BLaER1 treated with 17β-estradiol and CSF1 and Interleukin-3, amounts not matched to agents 10 nM and 100 nM (cell line): ENCODE measurements at regions not wholly inside any gene's neighbourhood (a gene's known extent, or its start where the extent isn't known, plus 50 kb on each side); places are given as distances from the start of the nearest gene placed in this dataset.

Experiments used
- H3K27ac ChIP-seq, 11 experiments: shearing (Covaris generic); formaldehyde crosslinking; 2 replicates each; pipeline ENCODE4 v1.8.1; 2022
- H3K27me3 ChIP-seq, 11 experiments: shearing (Covaris generic); formaldehyde crosslinking; 2 replicates each; pipeline ENCODE4 v1.8.1; 2022
- H3K36me3 ChIP-seq, 11 experiments: shearing (Covaris generic); formaldehyde crosslinking; 2 replicates each; pipeline ENCODE4 v1.8.1; 2022
- H3K4me1 ChIP-seq, 10 experiments: shearing (Covaris generic); formaldehyde crosslinking; 2 replicates each; pipeline ENCODE4 v1.8.1; 2022
- H3K4me2 ChIP-seq, 11 experiments: shearing (Covaris generic); formaldehyde crosslinking; 2 replicates each; pipeline ENCODE4 v1.8.1; 2022
- H3K4me3 ChIP-seq, 10 experiments: shearing (Covaris generic); formaldehyde crosslinking; 2 replicates each; pipeline ENCODE4 v1.8.1; 2022
- H3K9ac ChIP-seq, 11 experiments: shearing (Covaris generic); formaldehyde crosslinking; 2 replicates each; pipeline ENCODE4 v1.8.1; 2022
- H3K9me3 ChIP-seq, 11 experiments: shearing (Covaris generic); formaldehyde crosslinking; replicated peaks in 1 of 11; 2 replicates each; pipeline ENCODE4 v1.8.1; 2022
- H4K20me1 ChIP-seq, 11 experiments: shearing (Covaris generic); formaldehyde crosslinking; 2 replicates each; pipeline ENCODE4 v1.8.1; 2022
- Cebpa-rat ChIP-seq, 11 experiments: shearing (Covaris generic); IDR thresholded peaks; 2 replicates each; pipeline ENCODE4 v1.8.1; 2022

- Histone ChIP-seq H3K4me1 (no peaks in the 10 kb centered on the region), H3K4me2 (no peak overlapping the region), H3K27ac (no peak overlapping the region), H3K27me3 (no peaks in the 10 kb centered on the region), H3K4me3 (no peak overlapping the region), H3K9ac (no peak overlapping the region), H3K9me3 (no peaks in the 10 kb centered on the region), H4K20me1 (no peaks in the 10 kb centered on the region), H3K36me3 (no peaks in the 10 kb centered on the region)
- TF ChIP-seq Cebpa-rat (IDR thresholded peaks at IDR 0.05), result no peak
Measured at GRCh38 chr15:38814891-38815290, 250.3 kb upstream of the RASGRP1 start.

GRCh38 chr15:38817427-38818156, 253.0 kb upstream of the RASGRP1 start:
- H3K4me3 ChIP-seq, result no peak overlapping the region
- H3K27me3 ChIP-seq, result no peaks in the 10 kb centered on the region
- H3K4me2 ChIP-seq, result peak overlapping the region in 2 of 11 experiments; percentile 16 to 51; a peak in 2 of 22 replicates
- no peak overlapping the region for H3K9ac ChIP-seq
- no peaks in the 10 kb centered on the region for H4K20me1 ChIP-seq
- H3K9me3 ChIP-seq, result peaks cover 0 to 5% (median 0%) of the 10 kb centered on the region in 11 experiments; a peak in 6 of 22 replicates
- no peaks in the 10 kb centered on the region for H3K4me1 ChIP-seq
- no peak for TF ChIP-seq Cebpa-rat (IDR thresholded peaks at IDR 0.05)
- H3K36me3 ChIP-seq, result no peaks in the 10 kb centered on the region
- H3K27ac ChIP-seq, result no peak overlapping the region

GRCh38 chr15:38818157-38818790, 253.7 kb upstream of the RASGRP1 start:
- no peak for TF ChIP-seq Cebpa-rat (IDR thresholded peaks at IDR 0.05)
- H4K20me1 ChIP-seq, result no peaks in the 10 kb centered on the region
- no peaks in the 10 kb centered on the region for H3K27me3 ChIP-seq
- H3K4me3 ChIP-seq, result no peak overlapping the region
- H3K4me2 ChIP-seq, result 0 out of 22 replicates have a peak overlapping the region, but pooled peaks of 2 of the 11 experiments have one; percentile 16 to 51
- H3K36me3 ChIP-seq, result no peaks in the 10 kb centered on the region
- H3K27ac ChIP-seq, result no peak overlapping the region
- H3K9ac ChIP-seq, result no peak overlapping the region
- no peaks in the 10 kb centered on the region for H3K4me1 ChIP-seq
- peaks cover 0 to 12% (median 4%) of the 10 kb centered on the region in 11 experiments; a peak in 7 of 22 replicates for H3K9me3 ChIP-seq

- H3K27ac ChIP-seq, result no peak overlapping the region
- H4K20me1 ChIP-seq, result no peaks in the 10 kb centered on the region
- no peak for TF ChIP-seq Cebpa-rat (IDR thresholded peaks at IDR 0.05)
Measured at GRCh38 chr15:38819387-38819950, 254.9 kb upstream of the RASGRP1 start.

GRCh38 chr15:38823263-38823662, 258.6 kb upstream of the RASGRP1 start:
- no peaks in the 10 kb centered on the region for H3K27me3 ChIP-seq
- no peak overlapping the region for H3K4me3 ChIP-seq
- no peak overlapping the region for H3K27ac ChIP-seq
- H3K4me1 ChIP-seq, result no peaks in the 10 kb centered on the region
- no peak overlapping the region for H3K4me2 ChIP-seq
- H3K9ac ChIP-seq, result no peak overlapping the region
- H3K9me3 ChIP-seq, result peaks cover 0 to 17% (median 4%) of the 10 kb centered on the region in 11 experiments; a peak in 7 of 22 replicates
- no peaks in the 10 kb centered on the region for H4K20me1 ChIP-seq
- no peaks in the 10 kb centered on the region for H3K36me3 ChIP-seq
- no peak for TF ChIP-seq Cebpa-rat (IDR thresholded peaks at IDR 0.05)

More at GRCh38 chr15:38819387-38819950, 254.9 kb upstream of the RASGRP1 start:
- peaks cover 0 to 17% (median 4%) of the 10 kb centered on the region in 11 experiments; a peak in 7 of 22 replicates for H3K9me3 ChIP-seq
- H3K27me3 ChIP-seq, result no peaks in the 10 kb centered on the region
- no peak overlapping the region for H3K4me3 ChIP-seq
- no peaks in the 10 kb centered on the region for H3K4me1 ChIP-seq
- no peak overlapping the region for H3K9ac ChIP-seq
- no peak overlapping the region for H3K4me2 ChIP-seq
- H3K36me3 ChIP-seq, result no peaks in the 10 kb centered on the region

- Histone ChIP-seq H3K27me3 (no peaks in the 10 kb centered on the region), H3K9me3 (peaks cover 0 to 17% (median 4%) of the 10 kb centered on the region in 11 experiments; a peak in 7 of 22 replicates), H3K27ac (no peak overlapping the region), H4K20me1 (no peaks in the 10 kb centered on the region), H3K4me2 (no peak overlapping the region), H3K36me3 (no peaks in the 10 kb centered on the region), H3K9ac (no peak overlapping the region), H3K4me1 (no peaks in the 10 kb centered on the region), H3K4me3 (no peak overlapping the region)
- no peak for TF ChIP-seq Cebpa-rat (IDR thresholded peaks at IDR 0.05)
Measured at GRCh38 chr15:38824719-38825118, 260.1 kb upstream of the RASGRP1 start.

GRCh38 chr15:38826880-38827279, 262.3 kb upstream of the RASGRP1 start:
- Histone ChIP-seq H3K27ac (no peak overlapping the region), H4K20me1 (no peaks in the 10 kb centered on the region), H3K27me3 (no peaks in the 10 kb centered on the region), H3K36me3 (no peaks in the 10 kb centered on the region), H3K9me3 (peaks cover 0 to 17% (median 4%) of the 10 kb centered on the region in 11 experiments; a peak in 9 of 22 replicates), H3K9ac (no peak overlapping the region), H3K4me1 (no peaks in the 10 kb centered on the region), H3K4me2 (no peak overlapping the region), H3K4me3 (no peak overlapping the region)
- no peak for TF ChIP-seq Cebpa-rat (IDR thresholded peaks at IDR 0.05)

GRCh38 chr15:38828031-38828532, 263.5 kb upstream of the RASGRP1 start:
- no peak for TF ChIP-seq Cebpa-rat (IDR thresholded peaks at IDR 0.05)
- no peak overlapping the region for H3K9ac ChIP-seq

GRCh38 chr15:38829086-38829485, 264.5 kb upstream of the RASGRP1 start:
- no peak overlapping the region for H3K9ac ChIP-seq
- no peak overlapping the region for H3K27ac ChIP-seq
- no peaks in the 10 kb centered on the region for H4K20me1 ChIP-seq
- H3K27me3 ChIP-seq, result no peaks in the 10 kb centered on the region
- H3K9me3 ChIP-seq, result peaks cover 0 to 11% (median 0%) of the 10 kb centered on the region in 11 experiments; a peak in 5 of 22 replicates
- TF ChIP-seq Cebpa-rat (IDR thresholded peaks at IDR 0.05), result no peak
- H3K4me2 ChIP-seq, result no peak overlapping the region
- no peak overlapping the region for H3K4me3 ChIP-seq
- H3K36me3 ChIP-seq, result no peaks in the 10 kb centered on the region
- no peaks in the 10 kb centered on the region for H3K4me1 ChIP-seq

More at GRCh38 chr15:38828031-38828532, 263.5 kb upstream of the RASGRP1 start:
- Histone ChIP-seq H3K9me3 (peaks cover 0 to 14% (median under 1%) of the 10 kb centered on the region in 11 experiments; a peak in 9 of 22 replicates), H4K20me1 (no peaks in the 10 kb centered on the region), H3K36me3 (no peaks in the 10 kb centered on the region), H3K27me3 (no peaks in the 10 kb centered on the region), H3K4me1 (no peaks in the 10 kb centered on the region), H3K4me3 (no peak overlapping the region), H3K4me2 (no peak overlapping the region), H3K27ac (no peak overlapping the region)
